ENCODE measurements at regions not wholly inside any gene's neighbourhood (a gene's known extent, or its start where the extent isn't known, plus 50 kb on each side); places are given as distances from the start of the nearest gene placed in this dataset.

- TF ChIP-seq RBM34 (IDR thresholded peaks at IDR 0.05; ENCODE audit: borderline replicate concordance, insufficient read depth, low read length) (no peak), ZFP30 (CRISPR knock-in tag; IDR thresholded peaks at IDR 0.05; ENCODE audit: borderline replicate concordance) (no peak), MTF1 (CRISPR knock-in tag; IDR thresholded peaks at IDR 0.05; ENCODE audit: borderline replicate concordance) (no peak), YBX1 (IDR thresholded peaks at IDR 0.05) (no peak), HNRNPUL1 (IDR thresholded peaks at IDR 0.05; ENCODE audit: low read length) (no peak), GTF2B (IDR thresholded peaks at IDR 0.05; ENCODE audit: extremely low read depth, insufficient read length) (no peak), ZBTB33 (CRISPR knock-in tag; IDR thresholded peaks at IDR 0.05) (no peak), RBFOX2 (IDR thresholded peaks at IDR 0.05; ENCODE audit: low read depth, low read length) (no peak), ZNF316 (IDR thresholded peaks at IDR 0.05) (no peak; the same call in 1 of the 2 replicates), GABPB1 (CRISPR knock-in tag; IDR thresholded peaks at IDR 0.05) (no peak)
Observed at GRCh38 chr1:238701024-238701423, 685.3 kb upstream of the CHRM3 start (continued).

- H3K9ac ChIP-seq (ENCODE audit: insufficient read depth in 1 of 2, low read depth in 2 of 2, low read length in 2 of 2), result no peak overlapping the region
- no peak overlapping the region for H3K27ac ChIP-seq (ENCODE audit: extremely low read depth, low read depth, low read length)
- DNase-seq (ENCODE audit: extremely low read depth in 1 of 4, low spot score in 3 of 4) (no peak), ATAC-seq (no peak), FAIRE-seq (no peak)
- H3K27me3 ChIP-seq (ENCODE audit: control insufficient read depth in 2 of 2, insufficient read depth in 2 of 2, low read length in 2 of 2), result no peaks in the 10 kb centered on the region
- H3K36me3 ChIP-seq (ENCODE audit: control insufficient read depth, insufficient read depth, low read length), result no peaks in the 10 kb centered on the region
- CTCF ChIA-PET (ENCODE audit: low intra/inter-chr PET ratio), result no interaction called here
- BruUV-seq (replicated peaks), result no TSS peak
- POLR2A ChIA-PET, result no interaction called here
- no peak overlapping the region for H2AFZ ChIP-seq (ENCODE audit: low read depth, low read length)
- no peak overlapping the region for H3K4me3 ChIP-seq
- H3K79me2 ChIP-seq (ENCODE audit: control insufficient read depth, insufficient read depth, low read length), result no peaks in the 10 kb centered on the region
- intact Hi-C loops (cut with micrococcal nuclease), result no loop called here
- no peak overlapping the region for H3K4me2 ChIP-seq (ENCODE audit: insufficient read depth, low read length)
- H3K9me1 ChIP-seq (ENCODE audit: control insufficient read depth, insufficient read depth, low read length), result no peaks in the 10 kb centered on the region
- H3K4me1 ChIP-seq (replicated peaks in 1 of 2; ENCODE audit: control insufficient read depth in 2 of 2, insufficient read depth in 2 of 2, low read length in 2 of 2), result no peaks in the 10 kb centered on the region
- peaks cover 2% of the 10 kb centered on the region; the same call in 1 of the 2 replicates for H3K9me3 ChIP-seq (replicated peaks; ENCODE audit: control insufficient read depth, insufficient read depth, low read depth, low read length)
- in situ Hi-C loops (cut with MboI), result no loop called here
- no peaks in the 10 kb centered on the region for H4K20me1 ChIP-seq (replicated peaks; ENCODE audit: control insufficient read depth, insufficient read depth, low read length)
- TF ChIP-seq TAF15 (IDR thresholded peaks at IDR 0.05; ENCODE audit: low read depth, low read length) (no peak), DLX4 (CRISPR knock-in tag; IDR thresholded peaks at IDR 0.05) (no peak), KLF6 (CRISPR knock-in tag; IDR thresholded peaks at IDR 0.05; ENCODE audit: borderline replicate concordance) (no peak)
Observed at GRCh38 chr1:238690415-238690814, 696.0 kb upstream of the CHRM3 start.

All from K562 (cell line).